Fibroblast of lung (primary cell): ENCODE measurements at regions not wholly inside any gene's neighbourhood (a gene's known extent, or its start where the extent isn't known, plus 50 kb on each side); places are given as distances from the start of the nearest gene placed in this dataset.

Experiments
- EZH2 ChIP-seq: IDR thresholded peaks from 2 replicates; pipeline ENCODE4 v1.5.1; 2012; ENCODE audit warnings: low read length, control low read depth, mild to moderate bottlenecking; ENCODE audit errors: missing control alignments
- TF ChIP-seq, protein P1 (sequence below), 2 donors: IDR thresholded peaks in 1 of 2; conservative IDR thresholded peaks in 1 of 2; 1 replicate in 1 of 2; 2 replicates in 1 of 2; pipeline ENCODE4 v1.5.1; 2011 to 2012; ENCODE audit warnings: low read length in 2 of 2, control low read depth in 1 of 2, inconsistent platforms in 1 of 2, low read depth in 1 of 2, mild to moderate bottlenecking in 1 of 2

DNA sequence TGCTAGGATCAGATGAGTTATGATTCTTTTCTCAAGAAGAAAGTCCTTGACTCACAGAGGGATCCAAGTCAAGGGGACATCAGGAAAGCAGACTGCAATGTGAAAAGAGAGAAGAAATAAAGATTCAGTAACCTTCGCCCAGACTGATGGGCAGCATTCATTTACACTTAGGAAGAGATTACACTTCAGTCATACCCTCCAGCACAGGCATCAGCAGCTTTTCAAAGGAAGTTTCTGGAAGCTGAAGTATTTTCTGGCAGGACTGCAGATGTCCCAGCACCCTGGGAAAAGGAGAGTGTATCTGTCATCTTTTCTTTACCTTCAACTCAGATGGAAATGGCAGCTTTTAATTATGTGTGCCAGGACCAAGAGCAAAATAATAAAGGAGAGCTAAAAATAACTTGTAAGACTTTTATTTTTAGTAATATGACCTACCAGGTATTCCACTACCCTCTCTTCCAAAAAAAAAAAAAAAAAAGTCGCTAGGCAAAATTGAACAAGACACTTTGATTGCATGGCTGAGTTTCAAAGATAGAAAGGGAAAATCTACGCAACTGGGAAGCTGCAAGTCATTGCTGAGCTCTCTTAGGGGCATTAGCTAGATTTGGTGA, 712.1 kb downstream of the EPM2A start:
- TF ChIP-seq, protein P1, sequence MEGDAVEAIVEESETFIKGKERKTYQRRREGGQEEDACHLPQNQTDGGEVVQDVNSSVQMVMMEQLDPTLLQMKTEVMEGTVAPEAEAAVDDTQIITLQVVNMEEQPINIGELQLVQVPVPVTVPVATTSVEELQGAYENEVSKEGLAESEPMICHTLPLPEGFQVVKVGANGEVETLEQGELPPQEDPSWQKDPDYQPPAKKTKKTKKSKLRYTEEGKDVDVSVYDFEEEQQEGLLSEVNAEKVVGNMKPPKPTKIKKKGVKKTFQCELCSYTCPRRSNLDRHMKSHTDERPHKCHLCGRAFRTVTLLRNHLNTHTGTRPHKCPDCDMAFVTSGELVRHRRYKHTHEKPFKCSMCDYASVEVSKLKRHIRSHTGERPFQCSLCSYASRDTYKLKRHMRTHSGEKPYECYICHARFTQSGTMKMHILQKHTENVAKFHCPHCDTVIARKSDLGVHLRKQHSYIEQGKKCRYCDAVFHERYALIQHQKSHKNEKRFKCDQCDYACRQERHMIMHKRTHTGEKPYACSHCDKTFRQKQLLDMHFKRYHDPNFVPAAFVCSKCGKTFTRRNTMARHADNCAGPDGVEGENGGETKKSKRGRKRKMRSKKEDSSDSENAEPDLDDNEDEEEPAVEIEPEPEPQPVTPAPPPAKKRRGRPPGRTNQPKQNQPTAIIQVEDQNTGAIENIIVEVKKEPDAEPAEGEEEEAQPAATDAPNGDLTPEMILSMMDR (conservative IDR thresholded peaks at IDR 0.05 in 1 of 2, IDR thresholded peaks at IDR 0.05 in 1 of 2; ENCODE audit: low read depth in 1 of 2, low read length in 2 of 2) = no peak
- TF ChIP-seq EZH2 = no peak
